ENCODE measurements at regions not wholly inside any gene's neighbourhood (a gene's known extent, or its start where the extent isn't known, plus 50 kb on each side); places are given as distances from the start of the nearest gene placed in this dataset.
"Not testable (repeated sequence)": the region's sequence is repeated elsewhere in the genome, so short reads cannot be mapped to it uniquely, and the experiment has no call there.

- H3K4me2 ChIP-seq (ENCODE audit: low read depth, low read length), result no peak overlapping the region
- H3K27me3 ChIP-seq (replicated peaks; ENCODE audit: insufficient read depth, low read length), result no peaks in the 10 kb centered on the region
- H3F3A ChIP-seq (ENCODE audit: insufficient read depth, low read length), result no peaks in the 10 kb centered on the region
- no peaks in the 10 kb centered on the region for H3K36me3 ChIP-seq (replicated peaks; ENCODE audit: insufficient read depth, low read length)
- no peak overlapping the region for H2AFZ ChIP-seq (ENCODE audit: low read length)
- no peaks in the 10 kb centered on the region for H4K20me1 ChIP-seq (ENCODE audit: insufficient read depth, low read length)
- no peak overlapping the region for H3K9ac ChIP-seq (ENCODE audit: low read length)
- no peak for TF ChIP-seq EZH2 (optimal IDR thresholded peaks at IDR 0.05; ENCODE audit: low read depth, low read length)
- no peak for TF ChIP-seq EZH2phosphoT487 (IDR thresholded peaks at IDR 0.05; ENCODE audit: low read length)
- TF ChIP-seq CTCF (IDR thresholded peaks at IDR 0.05; ENCODE audit: low read length), result no peak
- no peaks in the 10 kb centered on the region for H3K79me2 ChIP-seq (ENCODE audit: low read length)
- no peak overlapping the region for H3K4me3 ChIP-seq (ENCODE audit: low read length)
- DNase-seq, result no peak
- no peaks in the 10 kb centered on the region for H3K4me1 ChIP-seq (ENCODE audit: low read length)
- H3K9me3 ChIP-seq (replicated peaks; ENCODE audit: insufficient read depth, low read length), result no peaks in the 10 kb centered on the region
- no peaks in the 10 kb centered on the region for H3K9me2 ChIP-seq (replicated peaks; ENCODE audit: insufficient read depth, low read length)
- no peak overlapping the region for H3K27ac ChIP-seq (ENCODE audit: low read length)
Measured at GRCh38 chr7:84735677-84736076, 451.2 kb downstream of the SEMA3D start.

- Histone ChIP-seq H2AFZ (ENCODE audit: low read length) (no peak overlapping the region), H3K4me1 (ENCODE audit: low read length) (no peaks in the 10 kb centered on the region), H3K36me3 (replicated peaks; ENCODE audit: insufficient read depth, low read length) (no peaks in the 10 kb centered on the region), H3K79me2 (ENCODE audit: low read length) (no peaks in the 10 kb centered on the region), H3F3A (ENCODE audit: insufficient read depth, low read length) (no peaks in the 10 kb centered on the region), H4K20me1 (ENCODE audit: insufficient read depth, low read length) (no peaks in the 10 kb centered on the region), H3K9ac (ENCODE audit: low read length) (no peak overlapping the region), H3K4me3 (ENCODE audit: low read length) (no peak overlapping the region), H3K27me3 (replicated peaks; ENCODE audit: insufficient read depth, low read length) (no peaks in the 10 kb centered on the region), H3K4me2 (ENCODE audit: low read depth, low read length) (no peak overlapping the region), H3K9me2 (replicated peaks; ENCODE audit: insufficient read depth, low read length) (no peaks in the 10 kb centered on the region), H3K9me3 (replicated peaks; ENCODE audit: insufficient read depth, low read length) (no peaks in the 10 kb centered on the region), H3K27ac (ENCODE audit: low read length) (no peak overlapping the region)
- no peak for TF ChIP-seq EZH2 (optimal IDR thresholded peaks at IDR 0.05; ENCODE audit: low read depth, low read length)
- no peak for TF ChIP-seq CTCF (IDR thresholded peaks at IDR 0.05; ENCODE audit: low read length)
- no peak for TF ChIP-seq EZH2phosphoT487 (IDR thresholded peaks at IDR 0.05; ENCODE audit: low read length)
- DNase-seq, result no peak
Measured at GRCh38 chr7:84735011-84735410, 451.8 kb downstream of the SEMA3D start.

- H3F3A ChIP-seq (ENCODE audit: insufficient read depth, low read length); H4K20me1 ChIP-seq (ENCODE audit: insufficient read depth, low read length); H3K79me2 ChIP-seq (ENCODE audit: low read length); H3K9me3 ChIP-seq (replicated peaks; ENCODE audit: insufficient read depth, low read length); H3K9me2 ChIP-seq (replicated peaks; ENCODE audit: insufficient read depth, low read length); DNase-seq; H3K4me2 ChIP-seq (ENCODE audit: low read depth, low read length); H3K27me3 ChIP-seq (replicated peaks; ENCODE audit: insufficient read depth, low read length); H3K4me1 ChIP-seq (ENCODE audit: low read length); H3K4me3 ChIP-seq (ENCODE audit: low read length); H2AFZ ChIP-seq (ENCODE audit: low read length); H3K36me3 ChIP-seq (replicated peaks; ENCODE audit: insufficient read depth, low read length); H3K9ac ChIP-seq (ENCODE audit: low read length); H3K27ac ChIP-seq (ENCODE audit: low read length): not testable (repeated sequence)
Measured at GRCh38 chr7:84733976-84734375, 452.9 kb downstream of the SEMA3D start.

GRCh38 chr7:84730864-84731263 lies 456.0 kb downstream of the SEMA3D start:
- not testable (repeated sequence) for H3K27me3 ChIP-seq (replicated peaks; ENCODE audit: insufficient read depth, low read length); H3K4me3 ChIP-seq (ENCODE audit: low read length); H3K27ac ChIP-seq (ENCODE audit: low read length); H3F3A ChIP-seq (ENCODE audit: insufficient read depth, low read length); H2AFZ ChIP-seq (ENCODE audit: low read length); H3K79me2 ChIP-seq (ENCODE audit: low read length); H3K9me3 ChIP-seq (replicated peaks; ENCODE audit: insufficient read depth, low read length); DNase-seq; H3K4me1 ChIP-seq (ENCODE audit: low read length); H4K20me1 ChIP-seq (ENCODE audit: insufficient read depth, low read length); H3K9ac ChIP-seq (ENCODE audit: low read length); H3K4me2 ChIP-seq (ENCODE audit: low read depth, low read length); H3K9me2 ChIP-seq (replicated peaks; ENCODE audit: insufficient read depth, low read length); H3K36me3 ChIP-seq (replicated peaks; ENCODE audit: insufficient read depth, low read length)

All from MM.1S (cell line).